ENCODE measurements at regions not wholly inside any gene's neighbourhood (a gene's known extent, or its start where the extent isn't known, plus 50 kb on each side); places are given as distances from the start of the nearest gene placed in this dataset.

DNA sequence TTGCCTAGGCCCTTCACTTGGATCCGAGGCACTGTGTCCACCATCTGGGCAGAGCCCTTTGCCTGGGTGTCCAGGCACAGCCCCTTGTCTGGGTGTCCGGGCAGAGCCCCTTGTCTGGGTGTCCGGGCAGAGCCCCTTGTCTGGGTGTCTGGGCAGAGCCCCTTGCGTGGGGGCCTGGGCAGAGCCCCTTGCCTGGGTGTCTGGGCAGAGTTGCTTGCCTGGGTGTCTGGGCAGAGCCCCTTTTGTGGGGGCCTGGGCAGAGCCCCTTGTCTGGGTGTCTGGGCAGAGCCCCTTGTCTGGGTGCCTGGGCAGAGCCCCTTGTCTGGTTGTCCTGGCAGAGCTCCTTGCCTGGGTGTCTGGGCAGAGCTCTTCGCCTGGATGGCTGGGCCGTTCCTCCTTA, 443.4 kb upstream of the CDH4 start:
- Histone ChIP-seq H2AFZ (replicated peaks; ENCODE audit: low read length, poor library complexity) (no peak overlapping the region), H3K14ac (replicated peaks; ENCODE audit: low read depth, low read length) (no peak overlapping the region), H3K4me2 (ENCODE audit: low read depth, low read length) (no peak overlapping the region), H4K20me1 (ENCODE audit: insufficient read depth, low read length) (no peaks in the 10 kb centered on the region), H3K27me3 (ENCODE audit: control insufficient read depth, insufficient read depth, low read length) (no peaks in the 10 kb centered on the region), H3K9me3 (ENCODE audit: control insufficient read depth, insufficient read depth, low read length) (peaks cover 20% of the 10 kb centered on the region), H2BK20ac (ENCODE audit: low read depth, low read length) (no peak overlapping the region), H3K4me1 (ENCODE audit: control insufficient read depth, insufficient read depth, low read length) (no peaks in the 10 kb centered on the region), H3K79me1 (ENCODE audit: low read depth in 1 of 2, low read length in 2 of 2) (no peaks in the 10 kb centered on the region), H3K4ac (ENCODE audit: low read depth, low read length) (no peak overlapping the region), H2BK5ac (ENCODE audit: low read depth, low read length, poor library complexity, severe bottlenecking) (no peak overlapping the region), H2BK120ac (ENCODE audit: low read depth, low read length) (no peak overlapping the region), H4K91ac (ENCODE audit: insufficient read depth, low read depth, low read length) (no peak overlapping the region), H3K27ac (ENCODE audit: insufficient read depth, low read length) (no peak overlapping the region), H3K23ac (ENCODE audit: low read depth, low read length) (no peak overlapping the region), H3K9me1 (ENCODE audit: insufficient read depth, low read length) (no peaks in the 10 kb centered on the region), H3K9ac (ENCODE audit: low read depth, low read length) (no peak overlapping the region), H4K8ac (ENCODE audit: low read depth in 2 of 2, low read length in 2 of 2) (no peak overlapping the region), H2AK9ac (replicated peaks; ENCODE audit: low read depth, low read length, poor library complexity) (no peak overlapping the region), H3K18ac (ENCODE audit: low read depth, low read length) (no peak overlapping the region), H3K4me3 (ENCODE audit: insufficient read depth, low read depth, low read length) (no peak overlapping the region), H3K36me3 (ENCODE audit: control insufficient read depth, insufficient read depth, low read length) (no peaks in the 10 kb centered on the region), H2BK15ac (ENCODE audit: low read depth, low read length) (no peak overlapping the region), H2AK5ac (ENCODE audit: low read depth, low read length) (no peak overlapping the region), H4K5ac (ENCODE audit: low read depth, low read length) (no peak overlapping the region), H3K56ac (ENCODE audit: extremely low read depth, insufficient read depth, low read length) (no peak overlapping the region)
- POLR2A ChIA-PET (ENCODE audit: unreplicated experiment) = no interaction called here
- dilution Hi-C loops (cut with HindIII; ENCODE audit: low sequenced_read_pairs, unreplicated experiment) = no loop called here
- no TSS peak for BruUV-seq (replicated peaks)
- intact Hi-C loops (cut with micrococcal nuclease) = no loop called here
- ATAC-seq (ENCODE audit: low read depth) (no peak), DNase-seq (no peak)
- CTCF ChIA-PET = no interaction called here
- 20% methylated on average over 1 of the region's 6 CpGs; no CpG with 5 or more reads in 1 of the 2 experiments for WGBS, 2 experiments (ENCODE audit: extremely low coverage in 2 of 2, insufficient read length in 1 of 2)
- in situ Hi-C loops (cut with MboI; ENCODE audit: low sequenced_read_pairs) = no loop called here
- TF ChIP-seq CHD1 (IDR thresholded peaks at IDR 0.05; ENCODE audit: low read depth, low read length) = no peak
- TF ChIP-seq FOS (IDR thresholded peaks at IDR 0.05; ENCODE audit: low read depth, low read length) = no peak
